Panc1 (cell line): ENCODE measurements at regions not wholly inside any gene's neighbourhood (a gene's known extent, or its start where the extent isn't known, plus 50 kb on each side); places are given as distances from the start of the nearest gene placed in this dataset.

Experiments
- POLR2AphosphoS5 ChIP-seq: IDR thresholded peaks from 2 replicates; pipeline ENCODE4 v1.6.1; 2012; ENCODE audit warnings: mild to moderate bottlenecking, low read depth, low read length, moderate library complexity
- SIN3A ChIP-seq: IDR thresholded peaks from 2 replicates; pipeline ENCODE4 v1.6.1; 2012; ENCODE audit warnings: low read depth, mild to moderate bottlenecking, low read length, moderate library complexity, borderline replicate concordance; ENCODE audit not compliant: insufficient read depth
- TF ChIP-seq, protein P1 (sequence below), 2 experiments: IDR thresholded peaks; 2 replicates each; pipeline ENCODE4 v1.6.1; 2011 to 2012; ENCODE audit warnings: low read depth in 2 of 2, control low read depth in 1 of 2, low read length in 1 of 2, mild to moderate bottlenecking in 1 of 2, moderate library complexity in 1 of 2; ENCODE audit not compliant: insufficient read depth in 1 of 2
- TF ChIP-seq, protein P2 (sequence below): fragments of 450-650 bp; IDR thresholded peaks from 2 replicates; pipeline ENCODE4 v1.5.1; 2017; ENCODE audit warnings: mild to moderate bottlenecking

DNA sequence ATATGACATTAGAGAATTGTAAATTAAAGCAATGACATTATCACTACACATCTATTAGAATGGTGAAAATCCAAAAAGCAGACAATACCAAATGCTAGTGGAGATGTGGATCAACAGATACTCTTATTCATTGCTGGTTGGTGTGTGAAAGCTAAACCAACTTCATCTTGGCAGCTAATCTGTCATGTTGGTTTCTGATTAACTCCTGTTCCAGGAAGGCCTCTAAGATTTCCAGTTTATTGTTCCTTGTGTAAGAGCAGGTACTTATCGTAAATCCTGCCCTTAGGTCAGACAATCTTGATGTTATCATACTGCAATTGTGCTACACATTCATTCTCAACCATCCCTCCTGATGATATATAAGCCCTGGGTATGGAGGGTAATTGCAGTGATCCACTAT is 809.0 kb upstream of the DIAPH2 start:
- TF ChIP-seq, protein P1, sequence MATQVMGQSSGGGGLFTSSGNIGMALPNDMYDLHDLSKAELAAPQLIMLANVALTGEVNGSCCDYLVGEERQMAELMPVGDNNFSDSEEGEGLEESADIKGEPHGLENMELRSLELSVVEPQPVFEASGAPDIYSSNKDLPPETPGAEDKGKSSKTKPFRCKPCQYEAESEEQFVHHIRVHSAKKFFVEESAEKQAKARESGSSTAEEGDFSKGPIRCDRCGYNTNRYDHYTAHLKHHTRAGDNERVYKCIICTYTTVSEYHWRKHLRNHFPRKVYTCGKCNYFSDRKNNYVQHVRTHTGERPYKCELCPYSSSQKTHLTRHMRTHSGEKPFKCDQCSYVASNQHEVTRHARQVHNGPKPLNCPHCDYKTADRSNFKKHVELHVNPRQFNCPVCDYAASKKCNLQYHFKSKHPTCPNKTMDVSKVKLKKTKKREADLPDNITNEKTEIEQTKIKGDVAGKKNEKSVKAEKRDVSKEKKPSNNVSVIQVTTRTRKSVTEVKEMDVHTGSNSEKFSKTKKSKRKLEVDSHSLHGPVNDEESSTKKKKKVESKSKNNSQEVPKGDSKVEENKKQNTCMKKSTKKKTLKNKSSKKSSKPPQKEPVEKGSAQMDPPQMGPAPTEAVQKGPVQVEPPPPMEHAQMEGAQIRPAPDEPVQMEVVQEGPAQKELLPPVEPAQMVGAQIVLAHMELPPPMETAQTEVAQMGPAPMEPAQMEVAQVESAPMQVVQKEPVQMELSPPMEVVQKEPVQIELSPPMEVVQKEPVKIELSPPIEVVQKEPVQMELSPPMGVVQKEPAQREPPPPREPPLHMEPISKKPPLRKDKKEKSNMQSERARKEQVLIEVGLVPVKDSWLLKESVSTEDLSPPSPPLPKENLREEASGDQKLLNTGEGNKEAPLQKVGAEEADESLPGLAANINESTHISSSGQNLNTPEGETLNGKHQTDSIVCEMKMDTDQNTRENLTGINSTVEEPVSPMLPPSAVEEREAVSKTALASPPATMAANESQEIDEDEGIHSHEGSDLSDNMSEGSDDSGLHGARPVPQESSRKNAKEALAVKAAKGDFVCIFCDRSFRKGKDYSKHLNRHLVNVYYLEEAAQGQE (IDR thresholded peaks at IDR 0.05; ENCODE audit: insufficient read depth in 1 of 2, low read depth in 2 of 2, low read length in 1 of 2) = no peak
- TF ChIP-seq, protein P2, sequence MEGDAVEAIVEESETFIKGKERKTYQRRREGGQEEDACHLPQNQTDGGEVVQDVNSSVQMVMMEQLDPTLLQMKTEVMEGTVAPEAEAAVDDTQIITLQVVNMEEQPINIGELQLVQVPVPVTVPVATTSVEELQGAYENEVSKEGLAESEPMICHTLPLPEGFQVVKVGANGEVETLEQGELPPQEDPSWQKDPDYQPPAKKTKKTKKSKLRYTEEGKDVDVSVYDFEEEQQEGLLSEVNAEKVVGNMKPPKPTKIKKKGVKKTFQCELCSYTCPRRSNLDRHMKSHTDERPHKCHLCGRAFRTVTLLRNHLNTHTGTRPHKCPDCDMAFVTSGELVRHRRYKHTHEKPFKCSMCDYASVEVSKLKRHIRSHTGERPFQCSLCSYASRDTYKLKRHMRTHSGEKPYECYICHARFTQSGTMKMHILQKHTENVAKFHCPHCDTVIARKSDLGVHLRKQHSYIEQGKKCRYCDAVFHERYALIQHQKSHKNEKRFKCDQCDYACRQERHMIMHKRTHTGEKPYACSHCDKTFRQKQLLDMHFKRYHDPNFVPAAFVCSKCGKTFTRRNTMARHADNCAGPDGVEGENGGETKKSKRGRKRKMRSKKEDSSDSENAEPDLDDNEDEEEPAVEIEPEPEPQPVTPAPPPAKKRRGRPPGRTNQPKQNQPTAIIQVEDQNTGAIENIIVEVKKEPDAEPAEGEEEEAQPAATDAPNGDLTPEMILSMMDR = no peak
- TF ChIP-seq POLR2AphosphoS5 (no peak), SIN3A (no peak)
